ENCODE measurements at regions not wholly inside any gene's neighbourhood (a gene's known extent, or its start where the extent isn't known, plus 50 kb on each side); places are given as distances from the start of the nearest gene placed in this dataset.

GRCh38 chr5:57028161-57028560, 76.2 kb upstream of the MIER3 start:
- Histone ChIP-seq H3K4me1 (ENCODE audit: control insufficient read depth in 1 of 2, insufficient read depth in 2 of 2, low read length in 2 of 2) (peaks cover 21 to 30% of the 10 kb centered on the region in 2 experiments), H3K27me3 (ENCODE audit: insufficient read depth, low read length) (no peaks in the 10 kb centered on the region), H3K4me2 (ENCODE audit: low read length) (no peak overlapping the region), H3K36me3 (ENCODE audit: control insufficient read depth in 1 of 2, insufficient read depth in 2 of 2, low read length in 2 of 2) (no peaks in the 10 kb centered on the region), H3K4me3 (replicated peaks in 1 of 2; ENCODE audit: low read depth in 1 of 2, low read length in 2 of 2) (no peak overlapping the region), H3K9me3 (ENCODE audit: control insufficient read depth in 1 of 2, insufficient read depth in 1 of 2, low read depth in 1 of 2, low read length in 2 of 2) (no peaks in the 10 kb centered on the region), H3K27ac (ENCODE audit: low read depth, low read length) (no peak overlapping the region), H3K9ac (ENCODE audit: low read length) (no peak overlapping the region), H4K20me1 (ENCODE audit: insufficient read depth) (no peaks in the 10 kb centered on the region), H3K9me2 (ENCODE audit: insufficient read depth) (no peaks in the 10 kb centered on the region), H3K79me2 (ENCODE audit: insufficient read depth, low read length) (no peaks in the 10 kb centered on the region), H2AFZ (ENCODE audit: low read depth, low read length, poor library complexity, severe bottlenecking) (no peak overlapping the region)
- POLR2A ChIA-PET = no interaction called here
- no peak for TF ChIP-seq FOSL1 (IDR thresholded peaks at IDR 0.05; ENCODE audit: low read depth)
- TF ChIP-seq REST (IDR thresholded peaks at IDR 0.05; ENCODE audit: low read depth) = no peak
- no peak for TF ChIP-seq SIN3A (IDR thresholded peaks at IDR 0.05; ENCODE audit: low read depth)
- no peak for TF ChIP-seq ZNF274 (IDR thresholded peaks at IDR 0.05; ENCODE audit: low read depth, low read length)
- no peak for TF ChIP-seq EGR1 (IDR thresholded peaks at IDR 0.05; ENCODE audit: low read depth)
- no peak for TF ChIP-seq EZH2phosphoT487 (IDR thresholded peaks at IDR 0.05; ENCODE audit: borderline replicate concordance)
- TF ChIP-seq POLR2A (IDR thresholded peaks at IDR 0.05; ENCODE audit: borderline replicate concordance, extremely low read depth, insufficient read depth, insufficient read length) = no peak
- no peak for TF ChIP-seq SRF (IDR thresholded peaks at IDR 0.05; ENCODE audit: low read depth)
- no peak for TF ChIP-seq SP1 (IDR thresholded peaks at IDR 0.05; ENCODE audit: low read depth)
- TF ChIP-seq JUND (IDR thresholded peaks at IDR 0.05) = no peak
- no peak for TF ChIP-seq ELF1 (IDR thresholded peaks at IDR 0.05; ENCODE audit: borderline replicate concordance, low read depth)
- no peak for TF ChIP-seq CBX3 (IDR thresholded peaks at IDR 0.05; ENCODE audit: low read depth)
- no peak for TF ChIP-seq CTCF (IDR thresholded peaks at IDR 0.05 in 2 of 3, conservative IDR thresholded peaks at IDR 0.05 in 1 of 3; ENCODE audit: borderline replicate concordance in 1 of 3, insufficient read depth in 1 of 3, low read depth in 2 of 3, low read length in 2 of 3)
- TF ChIP-seq RAD21 (IDR thresholded peaks at IDR 0.05; ENCODE audit: low read depth) = no peak
- TF ChIP-seq TCF7L2 (IDR thresholded peaks at IDR 0.05; ENCODE audit: borderline replicate concordance, extremely low read depth, insufficient read depth, insufficient read length) = no peak
- no peak for TF ChIP-seq ZFX (IDR thresholded peaks at IDR 0.05)
- DNase-seq (ENCODE audit: low read depth, low spot score) = no peak
- no peak for ATAC-seq
- BruUV-seq (replicated peaks) = no TSS peak
- intact Hi-C loops (cut with micrococcal nuclease) = no loop called here
- RAD21 ChIA-PET (ENCODE audit: low non-redundant PET in 1 of 2, low total read pairs in 2 of 2, uncharacterized antibody in 2 of 2, unreplicated experiment in 2 of 2) = no interaction called here
- CTCF ChIA-PET = no interaction called here

All from HCT116 (cell line).